ENCODE measurements at regions not wholly inside any gene's neighbourhood (a gene's known extent, or its start where the extent isn't known, plus 50 kb on each side); places are given as distances from the start of the nearest gene placed in this dataset.

DNA sequence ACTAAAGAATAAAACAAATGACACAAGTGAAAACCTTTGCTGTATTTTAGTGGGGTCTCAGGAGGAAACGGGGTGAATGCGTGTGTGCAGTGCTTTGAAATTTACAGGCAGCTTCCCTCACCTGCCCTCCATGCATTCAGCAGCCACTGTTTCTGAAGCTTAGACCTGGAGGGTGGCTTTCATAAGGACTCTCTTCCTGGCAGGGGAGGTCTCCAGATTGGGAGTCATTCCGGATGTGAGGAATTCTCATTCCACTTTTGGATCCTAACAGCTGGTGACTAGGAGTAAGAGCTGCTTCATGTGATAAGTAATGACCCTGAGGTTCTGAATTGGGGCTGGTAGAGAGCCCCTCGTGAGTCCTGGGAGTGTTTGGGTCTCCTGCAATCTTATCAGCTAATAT lies 192.5 kb downstream of the SH3BP4 start:
- DNase-seq (no peak), ATAC-seq (no peak)
- no peaks in the 10 kb centered on the region for H3K9me3 Mint-ChIP-seq
- POLR2A ChIA-PET: no interaction called here
- H3K36me3 Mint-ChIP-seq: no peaks in the 10 kb centered on the region
- H3K27me3 Mint-ChIP-seq: peaks cover 2 to 36% (median 16%) of the 10 kb centered on the region in 5 donors
- no peak overlapping the region for H3K4me3 Mint-ChIP-seq
- H3K4me1 Mint-ChIP-seq: no peaks in the 10 kb centered on the region
- no peak overlapping the region for H3K27ac Mint-ChIP-seq

DNA sequence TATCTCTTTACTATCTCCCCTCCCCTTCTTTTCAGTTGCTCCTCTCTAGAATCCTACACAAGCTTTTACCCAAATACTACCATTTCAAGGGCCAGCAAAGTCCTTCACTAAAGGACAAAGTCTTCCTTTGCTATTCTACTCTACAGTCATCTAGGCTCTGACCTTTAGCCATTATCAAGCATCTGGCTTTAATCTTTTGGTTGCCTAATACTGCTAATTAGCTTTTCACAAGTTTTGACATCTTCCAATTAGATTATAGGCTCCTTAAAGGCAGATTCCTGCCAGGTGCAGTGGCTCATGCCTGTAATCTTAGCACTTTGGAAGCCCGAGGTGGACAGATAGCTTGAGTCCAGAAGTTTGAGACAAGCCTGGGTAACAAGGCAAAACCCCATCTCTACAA lies 194.4 kb downstream of the SH3BP4 start:
- POLR2A ChIA-PET: no interaction called here

GRCh38 chr2:235146871-235147565 lies 195.2 kb downstream of the SH3BP4 start:
- DNase-seq (no peak), ATAC-seq (no peak)
- peaks cover 9 to 35% (median 20%) of the 10 kb centered on the region in 5 donors for H3K27me3 Mint-ChIP-seq
- no peak overlapping the region for H3K27ac Mint-ChIP-seq
- H3K4me3 Mint-ChIP-seq: no peak overlapping the region
- no peaks in the 10 kb centered on the region for H3K4me1 Mint-ChIP-seq
- no peaks in the 10 kb centered on the region for H3K9me3 Mint-ChIP-seq
- H3K36me3 Mint-ChIP-seq: no peaks in the 10 kb centered on the region
- POLR2A ChIA-PET: no interaction called here

More for the DNA sequence above, 194.4 kb downstream of the SH3BP4 start:
- Mint-ChIP-seq H3K4me1 (no peaks in the 10 kb centered on the region), H3K4me3 (no peak overlapping the region), H3K9me3 (no peaks in the 10 kb centered on the region), H3K36me3 (no peaks in the 10 kb centered on the region), H3K27me3 (peaks cover 5 to 42% (median 16%) of the 10 kb centered on the region in 5 donors), H3K27ac (no peak overlapping the region)
- ATAC-seq: no peak
- no peak for DNase-seq

- Mint-ChIP-seq H3K4me1 (no peaks in the 10 kb centered on the region), H3K27ac (no peak overlapping the region), H3K4me3 (no peak overlapping the region), H3K36me3 (no peaks in the 10 kb centered on the region), H3K9me3 (no peaks in the 10 kb centered on the region), H3K27me3 (peaks cover 9 to 35% (median 27%) of the 10 kb centered on the region in 5 donors)
- POLR2A ChIA-PET: no interaction called here
- no peak for DNase-seq
- no peak for ATAC-seq
Measured at GRCh38 chr2:235148201-235149170, 196.7 kb downstream of the SH3BP4 start.

GRCh38 chr2:235149240-235149659 lies 197.4 kb downstream of the SH3BP4 start:
- Mint-ChIP-seq H3K4me3 (no peak overlapping the region), H3K27me3 (peaks cover 6 to 33% (median 27%) of the 10 kb centered on the region in 5 donors), H3K9me3 (no peaks in the 10 kb centered on the region), H3K27ac (no peak overlapping the region), H3K4me1 (no peaks in the 10 kb centered on the region), H3K36me3 (no peaks in the 10 kb centered on the region)
- POLR2A ChIA-PET: no interaction called here
- no peak for ATAC-seq
- DNase-seq: no peak

DNA sequence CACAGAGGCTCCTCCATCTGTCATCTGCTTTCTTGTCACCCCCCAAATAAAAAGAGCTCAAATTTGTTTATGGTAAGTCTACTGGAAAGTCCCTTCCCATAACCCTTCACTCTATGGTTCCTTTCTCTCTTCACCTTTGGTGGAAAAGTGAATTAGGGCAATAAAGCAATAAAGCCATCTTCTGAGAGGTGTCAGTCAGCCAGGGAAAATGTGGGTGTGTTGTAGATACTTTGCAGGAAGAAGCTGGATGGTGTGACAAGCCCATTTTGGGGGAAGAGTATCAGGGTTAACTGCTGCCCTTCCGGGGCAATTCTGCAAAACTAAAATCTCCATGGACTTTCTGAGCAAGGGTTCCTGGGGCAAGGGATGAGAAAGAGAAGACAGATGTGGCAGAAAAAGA lies 197.9 kb downstream of the SH3BP4 start:
- no peaks in the 10 kb centered on the region for H3K4me1 Mint-ChIP-seq
- DNase-seq (no peak), ATAC-seq (no peak)
- no peak overlapping the region for H3K27ac Mint-ChIP-seq
- H3K4me3 Mint-ChIP-seq: no peak overlapping the region
- H3K9me3 Mint-ChIP-seq: no peaks in the 10 kb centered on the region
- no peaks in the 10 kb centered on the region for H3K36me3 Mint-ChIP-seq
- POLR2A ChIA-PET: no interaction called here
- peaks cover 6 to 33% (median 27%) of the 10 kb centered on the region in 5 donors for H3K27me3 Mint-ChIP-seq

DNA sequence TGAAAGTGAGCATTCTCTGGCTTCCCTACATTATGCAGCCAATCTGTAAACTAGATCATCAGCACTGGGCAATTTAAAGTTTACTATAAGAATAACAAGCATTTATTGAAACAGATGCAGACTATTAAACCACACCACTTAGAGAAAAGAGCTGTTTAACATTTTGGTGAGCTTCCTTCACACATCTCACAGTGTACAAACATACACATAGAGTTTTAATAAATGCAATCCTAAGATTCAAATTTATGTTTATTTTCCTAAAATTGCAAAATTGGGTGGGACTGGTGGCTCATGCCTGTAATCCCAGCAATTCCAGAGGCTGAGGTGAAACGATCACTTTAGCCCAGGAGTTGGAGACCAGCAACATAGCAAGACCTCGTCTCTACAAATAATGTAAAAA lies 199.3 kb downstream of the SH3BP4 start:
- H3K36me3 Mint-ChIP-seq: no peaks in the 10 kb centered on the region
- no peaks in the 10 kb centered on the region for H3K9me3 Mint-ChIP-seq
- H3K4me3 Mint-ChIP-seq: no peak overlapping the region
- no peaks in the 10 kb centered on the region for H3K4me1 Mint-ChIP-seq
- POLR2A ChIA-PET: no interaction called here
- ATAC-seq (no peak), DNase-seq (no peak)
- no peak overlapping the region for H3K27ac Mint-ChIP-seq
- peaks cover 14 to 32% (median 26%) of the 10 kb centered on the region in 5 donors for H3K27me3 Mint-ChIP-seq

DNA sequence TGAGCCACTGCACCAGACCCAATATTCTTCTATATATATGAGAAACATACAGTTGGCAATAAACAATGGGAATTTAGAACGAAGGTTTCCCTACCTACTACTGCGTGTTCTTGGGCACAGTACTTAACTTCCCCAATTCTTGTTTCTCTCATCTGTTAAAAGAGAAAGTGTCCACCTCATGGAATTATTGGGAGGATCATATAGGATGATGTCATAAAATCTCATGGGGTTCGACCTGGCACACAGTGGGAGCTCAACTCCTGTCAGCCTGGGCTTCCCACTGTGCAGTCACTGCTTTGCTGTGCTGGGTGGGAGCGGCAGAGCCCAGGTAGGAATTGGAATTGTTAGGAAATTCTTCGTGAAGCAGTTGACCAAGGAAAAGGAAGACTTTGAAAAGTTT lies 203.3 kb downstream of the SH3BP4 start:
- Mint-ChIP-seq H3K9me3 (no peaks in the 10 kb centered on the region), H3K4me3 (no peak overlapping the region), H3K4me1 (no peaks in the 10 kb centered on the region), H3K27me3 (peaks cover 21 to 51% (median 29%) of the 10 kb centered on the region in 5 donors), H3K36me3 (peaks cover 0 to 2% (median 0%) of the 10 kb centered on the region in 3 donors), H3K27ac (no peak overlapping the region)
- DNase-seq: no peak
- POLR2A ChIA-PET: no interaction called here
- no peak for ATAC-seq

- POLR2A ChIA-PET: no interaction called here
- ATAC-seq: no peak
- no peaks in the 10 kb centered on the region for H3K9me3 Mint-ChIP-seq
Measured at GRCh38 chr2:235156055-235156454, 204.2 kb downstream of the SH3BP4 start.

DNA sequence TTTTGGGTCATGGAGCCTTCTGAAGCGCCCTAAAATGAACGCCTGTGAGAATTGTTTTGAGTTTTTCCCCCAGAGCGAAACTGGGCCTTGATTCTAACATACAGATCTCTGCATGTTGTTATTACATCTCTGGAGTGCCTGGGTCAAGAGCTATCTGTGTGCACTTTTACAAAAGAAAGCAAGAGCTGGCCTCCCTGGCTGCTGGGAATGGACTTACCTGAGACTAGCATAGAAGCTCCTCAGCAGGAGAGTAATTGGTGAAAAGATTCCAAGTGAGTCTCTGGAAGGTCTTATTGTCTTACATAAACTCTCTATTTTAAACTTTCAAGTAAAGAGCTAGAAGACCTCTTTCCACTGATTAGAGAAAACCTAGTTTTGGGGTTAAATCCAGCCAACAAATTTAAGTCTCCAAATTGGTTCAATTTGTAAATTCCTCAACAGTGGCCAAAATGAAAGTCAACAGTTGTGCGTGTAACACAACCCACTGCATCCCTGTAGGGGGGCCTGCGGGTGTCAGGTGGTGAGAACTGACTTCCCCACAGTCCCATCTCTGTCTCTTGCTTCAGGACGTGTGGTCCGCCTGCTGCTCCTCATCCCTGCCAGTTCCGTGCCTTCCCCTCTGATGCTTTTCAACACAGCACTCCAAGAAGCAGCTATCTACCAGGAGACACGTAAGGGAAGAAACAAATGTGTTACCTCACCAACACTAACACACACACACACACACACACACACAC lies 206.1 kb downstream of the SH3BP4 start:
- Mint-ChIP-seq H3K36me3 (peaks cover 0 to 2% (median 0%) of the 10 kb centered on the region in 3 donors), H3K4me3 (no peak overlapping the region), H3K9me3 (no peaks in the 10 kb centered on the region), H3K4me1 (peaks cover 0 to 2% (median 0%) of the 10 kb centered on the region in 4 donors), H3K27ac (no peak overlapping the region), H3K27me3 (peaks cover 19 to 66% (median 36%) of the 10 kb centered on the region in 5 donors)
- POLR2A ChIA-PET: no interaction called here
- DNase-seq (no peak), ATAC-seq (no peak)

More at GRCh38 chr2:235156055-235156454, 204.2 kb downstream of the SH3BP4 start:
- Mint-ChIP-seq H3K36me3 (peaks cover 0 to 2% (median 0%) of the 10 kb centered on the region in 3 donors), H3K27me3 (peaks cover 22 to 54% (median 29%) of the 10 kb centered on the region in 5 donors), H3K27ac (no peak overlapping the region), H3K4me1 (no peaks in the 10 kb centered on the region), H3K4me3 (no peak overlapping the region)
- no peak for DNase-seq

- POLR2A ChIA-PET: no interaction called here
- Mint-ChIP-seq H3K27ac (no peak overlapping the region), H3K36me3 (peaks cover 0 to 2% (median 0%) of the 10 kb centered on the region in 3 donors), H3K4me1 (peaks cover 0 to 2% (median 0%) of the 10 kb centered on the region in 4 donors), H3K27me3 (peaks cover 16 to 54% (median 31%) of the 10 kb centered on the region in 5 donors), H3K4me3 (no peak overlapping the region), H3K9me3 (no peaks in the 10 kb centered on the region)
- no peak for ATAC-seq
- DNase-seq: no peak
Measured at GRCh38 chr2:235160281-235160810, 208.5 kb downstream of the SH3BP4 start.

GRCh38 chr2:235161565-235161964 lies 209.7 kb downstream of the SH3BP4 start:
- ATAC-seq (no peak), DNase-seq (no peak)
- POLR2A ChIA-PET: no interaction called here
- Mint-ChIP-seq H3K4me1 (peaks cover 0 to 2% (median 0%) of the 10 kb centered on the region in 4 donors), H3K27me3 (peaks cover 20 to 43% (median 25%) of the 10 kb centered on the region in 5 donors), H3K36me3 (peaks cover 0 to 2% (median 0%) of the 10 kb centered on the region in 3 donors), H3K27ac (no peak overlapping the region), H3K4me3 (no peak overlapping the region), H3K9me3 (no peaks in the 10 kb centered on the region)

Measured in naive thymus-derived CD8-positive, alpha-beta T cell (primary cell).